ACC112 (cell line): ENCODE measurements at regions not wholly inside any gene's neighbourhood (a gene's known extent, or its start where the extent isn't known, plus 50 kb on each side); places are given as distances from the start of the nearest gene placed in this dataset.

Source experiments
- H2AFZ ChIP-seq: fragments of 200-600 bp; sonication (generic); one replicate; pipeline ENCODE4 v1.6.0; 2017; ENCODE audit warnings: antibody characterized with exemption, low read length; ENCODE audit not compliant: unreplicated experiment
- H3K27ac ChIP-seq: fragments of 200-600 bp; sonication (generic); 2 replicates; pipeline ENCODE4 v1.5.1; 2014; ENCODE audit warnings: low read depth, mild to moderate bottlenecking, antibody characterized with exemption, low read length, moderate library complexity
- H3K27me3 ChIP-seq: fragments of 200-600 bp; sonication (generic); 2 replicates; pipeline ENCODE4 v1.6.1; 2014; ENCODE audit warnings: mild to moderate bottlenecking, antibody characterized with exemption, low read length, moderate library complexity, mixed read lengths; ENCODE audit not compliant: insufficient read depth
- H3K36me3 ChIP-seq: fragments of 200-600 bp; sonication (generic); 2 replicates; pipeline ENCODE4 v1.6.1; 2016; ENCODE audit warnings: mild to moderate bottlenecking, antibody characterized with exemption, low read length, moderate library complexity, mixed read lengths; ENCODE audit not compliant: insufficient read depth
- H3K4me1 ChIP-seq: fragments of 200-600 bp; sonication (generic); one replicate; pipeline ENCODE4 v1.6.1; 2016; ENCODE audit warnings: low read length, mixed read lengths; ENCODE audit not compliant: insufficient read depth, unreplicated experiment, control insufficient read depth
- H3K4me3 ChIP-seq: fragments of 200-600 bp; sonication (generic); 2 replicates; pipeline ENCODE4 v1.5.1; 2014; ENCODE audit warnings: mild to moderate bottlenecking, low read depth, low read length
- H3K79me2 ChIP-seq: fragments of 200-600 bp; sonication (generic); one replicate; pipeline ENCODE4 v1.6.0; 2016; ENCODE audit warnings: low read length; ENCODE audit not compliant: control insufficient read depth, unreplicated experiment, insufficient read depth

- Histone ChIP-seq H3K4me1 (no peaks in the 10 kb centered on the region), H2AFZ (no peak overlapping the region), H3K36me3 (no peaks in the 10 kb centered on the region), H3K27ac (no peak overlapping the region), H3K4me3 (no peak overlapping the region), H3K79me2 (no peaks in the 10 kb centered on the region), H3K27me3 (no peaks in the 10 kb centered on the region)
Observed at GRCh38 chr7:134391223-134391622, 67.7 kb downstream of the AKR1B1 start.

GRCh38 chr7:134388336-134389019 lies 70.4 kb downstream of the AKR1B1 start:
- Histone ChIP-seq H3K36me3 (no peaks in the 10 kb centered on the region), H3K4me3 (no peak overlapping the region), H3K79me2 (no peaks in the 10 kb centered on the region), H3K4me1 (no peaks in the 10 kb centered on the region), H3K27ac (no peak overlapping the region), H2AFZ (no peak overlapping the region), H3K27me3 (no peaks in the 10 kb centered on the region)

- no peak overlapping the region for H3K27ac ChIP-seq
- no peaks in the 10 kb centered on the region for H3K27me3 ChIP-seq
- no peaks in the 10 kb centered on the region for H3K36me3 ChIP-seq
- no peak overlapping the region for H3K4me3 ChIP-seq
- no peaks in the 10 kb centered on the region for H3K4me1 ChIP-seq
- H2AFZ ChIP-seq, result no peak overlapping the region
- no peaks in the 10 kb centered on the region for H3K79me2 ChIP-seq
Observed at GRCh38 chr7:134378562-134378961, 61.8 kb upstream of the SLC35B4 start.

- H3K27me3 ChIP-seq, result no peaks in the 10 kb centered on the region
- H2AFZ ChIP-seq, result no peak overlapping the region
- no peaks in the 10 kb centered on the region for H3K79me2 ChIP-seq
- H3K4me3 ChIP-seq, result no peak overlapping the region
- no peaks in the 10 kb centered on the region for H3K4me1 ChIP-seq
- no peaks in the 10 kb centered on the region for H3K36me3 ChIP-seq
- no peak overlapping the region for H3K27ac ChIP-seq
Observed at GRCh38 chr7:134376693-134377092, 60.0 kb upstream of the SLC35B4 start.

- Histone ChIP-seq H3K79me2 (no peaks in the 10 kb centered on the region), H3K4me1 (no peaks in the 10 kb centered on the region), H3K27ac (no peak overlapping the region), H3K27me3 (no peaks in the 10 kb centered on the region), H2AFZ (no peak overlapping the region), H3K36me3 (no peaks in the 10 kb centered on the region), H3K4me3 (no peak overlapping the region)
Observed at GRCh38 chr7:134375206-134375605, 58.5 kb upstream of the SLC35B4 start.

- H3K27ac ChIP-seq, result no peak overlapping the region
- no peaks in the 10 kb centered on the region for H3K36me3 ChIP-seq
- H3K4me1 ChIP-seq, result peaks cover 4% of the 10 kb centered on the region
- H3K27me3 ChIP-seq, result no peaks in the 10 kb centered on the region
- H3K79me2 ChIP-seq, result no peaks in the 10 kb centered on the region
- H3K4me3 ChIP-seq, result no peak overlapping the region
- no peak overlapping the region for H2AFZ ChIP-seq
Observed at GRCh38 chr7:134374791-134375190, 58.1 kb upstream of the SLC35B4 start.

- no peak overlapping the region for H3K27ac ChIP-seq
- H2AFZ ChIP-seq, result no peak overlapping the region
- no peak overlapping the region for H3K4me3 ChIP-seq
- H3K4me1 ChIP-seq, result peaks cover 9% of the 10 kb centered on the region
- no peaks in the 10 kb centered on the region for H3K27me3 ChIP-seq
- no peaks in the 10 kb centered on the region for H3K79me2 ChIP-seq
- no peaks in the 10 kb centered on the region for H3K36me3 ChIP-seq
Observed at GRCh38 chr7:134374291-134374690, 57.6 kb upstream of the SLC35B4 start.

GRCh38 chr7:134372858-134373257 lies 56.1 kb upstream of the SLC35B4 start:
- Histone ChIP-seq H3K79me2 (no peaks in the 10 kb centered on the region), H3K36me3 (no peaks in the 10 kb centered on the region), H3K27ac (no peak overlapping the region), H3K4me3 (no peak overlapping the region), H3K4me1 (peaks cover 22% of the 10 kb centered on the region), H2AFZ (no peak overlapping the region), H3K27me3 (no peaks in the 10 kb centered on the region)

- H3K27ac ChIP-seq, result no peak overlapping the region
- H3K79me2 ChIP-seq, result no peaks in the 10 kb centered on the region
- H3K4me1 ChIP-seq, result peaks cover 26% of the 10 kb centered on the region
- H3K27me3 ChIP-seq, result no peaks in the 10 kb centered on the region
- H3K36me3 ChIP-seq, result no peaks in the 10 kb centered on the region
- H2AFZ ChIP-seq, result no peak overlapping the region
- no peak overlapping the region for H3K4me3 ChIP-seq
Observed at GRCh38 chr7:134371971-134372370, 55.2 kb upstream of the SLC35B4 start.

GRCh38 chr7:134371536-134371935 lies 54.8 kb upstream of the SLC35B4 start:
- H3K4me1 ChIP-seq, result peaks cover 30% of the 10 kb centered on the region
- H3K27ac ChIP-seq, result no peak overlapping the region
- H3K27me3 ChIP-seq, result no peaks in the 10 kb centered on the region
- no peak overlapping the region for H2AFZ ChIP-seq
- H3K4me3 ChIP-seq, result no peak overlapping the region
- H3K79me2 ChIP-seq, result no peaks in the 10 kb centered on the region
- H3K36me3 ChIP-seq, result no peaks in the 10 kb centered on the region

GRCh38 chr7:134370135-134370534 lies 53.4 kb upstream of the SLC35B4 start:
- Histone ChIP-seq H3K4me3 (no peak overlapping the region), H3K27ac (no peak overlapping the region)

More at GRCh38 chr7:134370135-134370534, 53.4 kb upstream of the SLC35B4 start:
- peaks cover 44% of the 10 kb centered on the region for H3K4me1 ChIP-seq
- no peaks in the 10 kb centered on the region for H3K36me3 ChIP-seq
- no peaks in the 10 kb centered on the region for H3K79me2 ChIP-seq
- no peak overlapping the region for H2AFZ ChIP-seq
- no peaks in the 10 kb centered on the region for H3K27me3 ChIP-seq
